ENCODE measurements at regions not wholly inside any gene's neighbourhood (a gene's known extent, or its start where the extent isn't known, plus 50 kb on each side); places are given as distances from the start of the nearest gene placed in this dataset.

GRCh38 chr5:87872986-87873385 lies 395.7 kb downstream of the TMEM161B start:
- DNase-seq: no peak
- ATAC-seq: no peak

- DNase-seq (no peak), ATAC-seq (no peak)
Observed at GRCh38 chr5:87868792-87869191, 399.9 kb downstream of the TMEM161B start.

DNA sequence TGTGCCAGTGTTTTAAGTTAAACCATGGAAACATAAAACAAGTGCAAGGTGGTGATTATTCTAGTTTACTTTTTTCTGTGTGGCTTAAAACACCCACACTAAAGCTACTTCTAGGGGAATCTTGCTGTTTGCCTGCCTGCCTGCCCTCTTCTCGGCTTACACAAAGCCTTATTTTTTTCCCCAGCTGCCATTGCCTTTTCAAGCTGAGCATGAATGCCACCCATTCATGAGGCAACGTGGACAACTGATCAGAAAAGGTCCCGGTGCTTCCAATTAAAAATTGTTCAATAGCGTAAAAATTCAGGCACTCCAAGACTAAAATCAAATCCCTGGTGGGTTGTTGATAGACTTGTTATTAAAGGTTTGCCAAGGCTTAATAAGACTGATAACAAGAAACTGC lies 401.4 kb downstream of the TMEM161B start:
- no peak for ATAC-seq
- DNase-seq: no peak

DNA sequence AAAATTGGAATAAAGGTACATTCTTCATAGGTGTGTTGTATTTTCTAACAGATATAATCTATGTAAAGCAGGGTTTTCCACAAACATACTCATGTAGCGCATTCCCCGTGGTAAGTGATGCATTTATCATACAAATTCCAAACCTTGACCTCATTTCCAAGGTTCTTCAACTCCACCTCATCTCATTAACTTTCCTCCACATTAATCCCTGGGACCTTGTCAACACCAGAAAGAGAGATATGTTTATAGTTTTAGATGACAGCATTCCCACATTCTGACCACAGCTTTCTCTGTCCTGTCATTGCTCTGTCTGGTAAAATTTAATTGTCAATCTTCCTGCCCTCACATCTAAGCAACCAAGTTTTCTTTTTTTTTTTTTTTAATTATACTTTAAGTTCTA lies 415.1 kb downstream of the TMEM161B start:
- no peak for ATAC-seq

DNA sequence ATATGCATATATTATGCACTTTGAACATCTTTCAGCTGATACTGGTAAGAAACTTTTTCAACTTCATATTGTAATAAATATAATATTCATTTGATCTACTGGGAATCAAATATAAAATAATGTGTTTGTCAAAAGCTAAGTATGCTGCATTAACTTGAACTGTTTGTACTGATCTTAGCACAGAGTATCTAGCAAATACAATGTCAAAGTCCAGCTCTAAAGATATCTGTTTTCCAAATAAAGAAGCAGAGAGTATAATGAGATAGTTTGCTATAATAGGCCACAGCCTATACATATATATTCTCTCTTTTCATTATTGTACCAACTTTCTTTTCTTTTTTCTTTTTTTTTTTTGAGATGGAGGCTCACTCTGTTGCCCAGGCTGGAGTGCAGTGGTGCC lies 417.0 kb downstream of the TMEM161B start:
- ATAC-seq: no peak
- DNase-seq: no peak

More for the DNA sequence above, 415.1 kb downstream of the TMEM161B start:
- DNase-seq: no peak

- DNase-seq (no peak), ATAC-seq (no peak)
Observed at GRCh38 chr5:87850843-87851242, 417.8 kb downstream of the TMEM161B start.

DNA sequence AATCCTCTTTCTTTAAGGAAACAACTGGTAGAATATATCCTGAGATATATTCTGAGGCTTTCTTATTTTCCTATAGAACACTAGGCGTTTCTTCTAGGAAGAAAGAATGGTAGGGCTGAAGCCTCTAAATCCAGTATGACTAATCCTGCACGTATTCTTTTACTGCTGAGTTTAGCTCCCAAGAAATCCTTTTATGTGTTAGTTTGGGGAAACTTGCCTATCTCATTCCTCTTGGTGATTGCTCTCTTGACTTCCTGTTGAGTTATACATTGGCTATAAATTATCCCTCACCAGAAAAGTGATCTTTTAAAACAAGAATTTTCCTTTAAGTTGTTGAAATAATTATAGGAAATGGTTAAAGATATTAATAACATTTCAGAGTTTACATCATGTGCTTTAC lies 422.9 kb downstream of the TMEM161B start:
- ATAC-seq (no peak), DNase-seq (no peak)

GRCh38 chr5:87844866-87845265 lies 423.8 kb downstream of the TMEM161B start:
- DNase-seq (no peak), ATAC-seq (no peak)

DNA sequence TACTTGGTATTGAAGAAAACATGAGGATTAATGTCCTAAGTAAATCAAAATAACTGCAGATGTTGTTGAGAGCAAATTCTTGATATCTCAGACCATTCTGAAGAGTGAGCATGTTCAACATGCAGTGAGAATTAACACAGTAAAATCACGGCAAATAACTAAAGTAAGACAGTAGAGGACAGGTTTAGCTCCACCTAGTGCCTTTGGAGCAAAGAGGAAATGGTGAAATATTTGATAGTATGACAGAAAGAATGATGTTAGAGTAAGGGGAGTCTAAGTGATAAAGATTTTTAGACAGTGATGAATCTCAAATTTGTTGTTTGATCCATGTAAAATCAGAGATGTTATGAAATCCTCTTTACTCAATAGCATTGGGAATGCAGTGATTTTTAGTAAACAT lies 424.2 kb downstream of the TMEM161B start:
- ATAC-seq (no peak), DNase-seq (no peak)

DNA sequence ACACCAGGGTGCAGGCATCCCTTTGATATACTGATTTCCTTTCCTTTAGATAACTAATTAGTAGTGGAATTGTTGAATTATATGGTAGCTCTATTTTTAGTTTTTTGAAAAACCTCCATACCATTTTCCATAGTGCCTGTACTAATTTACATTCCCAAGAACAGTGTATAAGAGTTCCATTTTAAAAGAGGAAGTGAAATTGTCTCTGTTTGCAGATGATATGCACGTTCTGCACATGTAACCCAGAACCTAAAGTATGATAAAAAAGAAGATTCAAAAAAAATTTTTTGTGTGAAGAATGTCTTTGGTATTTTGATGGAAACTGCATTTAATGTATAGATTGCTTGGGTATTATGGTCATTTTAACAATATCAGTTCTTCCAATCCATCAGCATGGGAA lies 424.0 kb upstream of the CCNH start:
- ATAC-seq (no peak), DNase-seq (no peak)

GRCh38 chr5:87831499-87831898 lies 418.8 kb upstream of the CCNH start:
- no peak for ATAC-seq
- DNase-seq: no peak

GRCh38 chr5:87829217-87829551 lies 416.5 kb upstream of the CCNH start:
- DNase-seq: no peak
- ATAC-seq: no peak

GRCh38 chr5:87828545-87829216 lies 416.0 kb upstream of the CCNH start:
- DNase-seq (no peak), ATAC-seq (no peak)

GRCh38 chr5:87827539-87827938 lies 414.8 kb upstream of the CCNH start:
- ATAC-seq (no peak), DNase-seq (no peak)

DNA sequence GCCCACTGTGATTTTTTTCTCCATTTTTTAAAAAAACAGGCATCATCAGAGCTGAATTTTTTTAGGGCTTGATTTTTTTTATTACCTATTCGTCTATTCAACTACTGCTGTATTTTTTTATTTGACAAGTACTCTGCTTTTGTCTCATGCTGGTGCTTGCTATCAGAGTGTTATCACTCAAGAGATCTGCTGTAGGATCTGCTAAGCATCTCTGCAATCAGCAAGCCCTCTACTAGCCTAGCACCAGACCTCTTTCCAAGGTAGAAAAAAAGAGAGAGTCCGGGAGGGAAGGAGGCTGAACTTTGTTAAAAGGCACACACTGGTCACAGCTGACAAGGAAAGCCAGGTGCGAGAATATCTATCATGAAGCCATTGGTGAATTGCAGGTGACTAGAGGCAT lies 413.8 kb upstream of the CCNH start:
- ATAC-seq (no peak), DNase-seq (no peak)

- no peak for DNase-seq
- no peak for ATAC-seq
Observed at GRCh38 chr5:87825583-87825982, 412.9 kb upstream of the CCNH start.

- ATAC-seq (no peak), DNase-seq (no peak)
Observed at GRCh38 chr5:87807783-87808182, 395.1 kb upstream of the CCNH start.

- DNase-seq (no peak), ATAC-seq (no peak)
Observed at GRCh38 chr5:87803352-87803751, 390.6 kb upstream of the CCNH start.

GRCh38 chr5:87791869-87792268 lies 379.1 kb upstream of the CCNH start:
- ATAC-seq: no peak
- DNase-seq: no peak

DNA sequence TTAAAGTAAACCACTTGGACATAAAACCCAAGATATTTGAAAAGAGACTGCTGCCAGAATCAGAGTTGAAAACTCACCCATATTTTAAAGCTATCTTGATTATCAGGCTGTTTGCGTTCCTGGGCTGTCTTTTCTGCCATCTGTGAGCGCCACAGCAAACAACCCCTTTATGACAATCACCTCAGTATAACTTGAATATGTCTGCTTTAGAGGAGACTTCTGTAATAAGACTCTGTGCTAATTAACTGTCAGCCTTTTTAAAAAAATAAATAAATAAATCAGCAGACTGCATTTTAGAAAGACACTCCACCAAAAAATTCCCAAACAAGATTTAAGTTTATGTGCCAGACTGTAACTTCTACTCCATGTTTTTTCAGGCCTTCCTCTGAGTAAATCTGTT lies 375.7 kb upstream of the CCNH start:
- DNase-seq (no peak), ATAC-seq (no peak)

DNA sequence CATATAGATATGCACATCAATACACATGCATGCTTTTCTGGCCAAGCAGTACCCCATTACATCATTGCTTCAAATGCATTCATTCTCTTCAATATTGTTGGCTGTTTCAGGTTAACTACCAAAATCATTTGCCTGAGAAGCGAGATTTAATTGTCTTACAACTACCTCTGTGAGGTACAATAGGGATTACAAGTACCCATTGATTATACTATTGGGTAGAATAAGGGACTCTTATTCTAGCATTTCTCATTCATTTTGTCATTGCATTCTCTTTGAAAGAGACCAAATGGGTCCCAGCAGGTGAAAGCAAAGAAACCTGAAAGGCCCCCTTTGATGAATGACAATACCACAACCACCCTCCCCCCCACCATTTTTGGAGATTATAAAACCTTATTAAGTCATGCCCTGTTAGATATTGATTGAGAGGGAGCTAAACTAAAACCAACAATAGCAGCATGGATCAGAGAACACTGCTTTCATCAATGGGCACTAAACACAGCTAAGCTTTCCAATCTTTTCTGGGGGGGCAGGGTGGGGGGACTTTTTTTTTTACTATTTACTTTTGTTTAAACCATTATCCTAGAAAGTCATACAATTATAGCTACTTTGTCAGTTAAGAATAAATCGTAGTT lies 375.0 kb upstream of the CCNH start:
- DNase-seq (no peak), ATAC-seq (no peak)

- ATAC-seq (no peak), DNase-seq (no peak)
Observed at GRCh38 chr5:87787086-87787485, 374.4 kb upstream of the CCNH start.

- DNase-seq: no peak
- ATAC-seq: no peak
Observed at GRCh38 chr5:87786471-87786870, 373.7 kb upstream of the CCNH start.

DNA sequence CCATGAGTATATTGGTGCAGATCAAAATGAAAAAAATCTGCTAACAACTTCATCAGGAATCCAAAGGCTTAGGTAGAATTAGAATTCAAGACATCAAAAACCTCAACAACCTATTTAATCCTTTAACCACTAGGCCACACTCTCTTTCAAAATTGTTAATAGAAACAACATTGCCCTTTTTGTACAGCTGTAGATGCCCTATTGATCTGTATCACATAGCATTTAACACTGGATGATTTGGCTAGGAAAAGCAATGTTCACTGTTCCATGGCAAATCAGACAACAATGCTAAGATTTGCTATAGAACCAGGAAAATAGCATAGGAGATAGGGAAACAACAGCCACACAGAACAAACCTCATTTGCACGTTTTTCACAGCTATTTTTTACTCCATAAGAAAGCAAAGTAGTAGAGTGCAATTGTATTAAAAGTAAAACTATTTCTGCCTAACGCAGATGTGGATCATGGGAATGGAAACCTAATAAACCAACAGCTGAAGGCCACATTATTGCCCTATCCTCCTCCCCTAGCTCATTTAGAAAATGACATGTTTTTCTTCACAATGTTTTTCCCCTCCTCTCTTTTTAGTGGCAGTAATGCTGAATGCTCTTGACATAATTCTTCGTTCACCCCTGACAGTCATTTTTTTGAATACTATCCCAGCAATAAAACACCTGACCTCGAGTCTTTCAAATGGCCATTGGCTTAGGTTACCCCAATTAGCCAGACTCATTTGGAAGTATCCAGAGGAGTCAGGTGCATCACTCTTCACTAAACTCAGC lies 373.0 kb upstream of the CCNH start:
- no peak for ATAC-seq
- no peak for DNase-seq
